Peyer's patch (tissue), 4 donors: ENCODE measurements at regions not wholly inside any gene's neighbourhood (a gene's known extent, or its start where the extent isn't known, plus 50 kb on each side); places are given as distances from the start of the nearest gene placed in this dataset.

Experiments
- CTCF ChIP-seq, 6 experiments: fragments of 450-650 bp in 4 of 6; fragments of 200-600 bp in 2 of 6; sonication (generic) in 1 of 6; IDR thresholded peaks; one replicate each; pipeline ENCODE4 v1.5.1; 2017 to 2019; ENCODE audit warnings: antibody characterized with exemption in 6 of 6, mild to moderate bottlenecking in 3 of 6, moderate library complexity in 1 of 6
- POLR2A ChIP-seq, 2 donors: fragments of 450-650 bp; IDR thresholded peaks; one replicate each; pipeline ENCODE4 v1.5.1; 2017; ENCODE audit warnings: antibody characterized with exemption in 2 of 2, mild to moderate bottlenecking in 2 of 2, moderate library complexity in 2 of 2

GRCh38 chr13:106756446-106756845 lies 188.5 kb upstream of the ARGLU1 start:
- TF ChIP-seq CTCF (IDR thresholded peaks at IDR 0.05), result no peak
- no peak for TF ChIP-seq POLR2A (IDR thresholded peaks at IDR 0.05)
